ENCODE measurements at regions not wholly inside any gene's neighbourhood (a gene's known extent, or its start where the extent isn't known, plus 50 kb on each side); places are given as distances from the start of the nearest gene placed in this dataset.

DNA sequence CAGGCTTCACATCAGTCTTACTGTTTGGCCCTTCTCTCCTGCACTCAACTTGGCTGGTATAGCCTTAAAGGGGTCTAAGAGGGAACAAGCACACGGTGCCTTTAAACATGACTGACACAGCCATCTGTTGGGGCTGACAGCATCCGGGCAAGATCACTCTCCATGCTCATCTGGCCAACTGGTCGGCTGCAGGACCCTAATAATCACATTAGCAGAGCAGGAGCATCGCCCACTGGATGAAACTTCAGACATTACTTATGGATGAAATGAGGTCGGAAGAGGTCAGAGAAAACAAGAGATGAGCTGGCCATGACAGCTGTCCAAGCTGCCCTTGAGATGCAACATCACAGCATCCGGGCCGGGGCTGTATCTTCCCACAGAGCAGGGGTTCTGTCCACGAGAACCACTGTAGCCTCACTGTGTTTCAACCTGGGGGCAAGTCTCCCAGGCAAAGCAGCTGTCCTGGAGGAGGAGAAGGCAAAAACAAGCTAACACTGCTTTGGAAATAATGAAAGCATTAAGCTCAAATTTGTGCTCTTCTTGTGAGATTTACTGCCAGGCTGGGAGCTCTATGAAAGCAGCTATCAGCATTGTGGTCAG is 94.4 kb upstream of the TTC29 start:
- Histone ChIP-seq H4K20me1 (replicated peaks in 1 of 2; ENCODE audit: control insufficient read depth in 1 of 2, insufficient read depth in 2 of 2, low read length in 2 of 2) (no peaks in the 10 kb centered on the region), H3K56ac (replicated peaks; ENCODE audit: insufficient read length, low read depth, low read length) (no peak overlapping the region), H3K27ac (ENCODE audit: low read depth, low read length) (no peak overlapping the region), H4K5ac (ENCODE audit: insufficient read length, low read depth, low read length) (no peak overlapping the region), H2BK5ac (ENCODE audit: low read depth, low read length) (no peak overlapping the region), H2BK15ac (ENCODE audit: low read length) (no peak overlapping the region), H2BK12ac (ENCODE audit: low read depth, low read length) (no peak overlapping the region), H3K36me3 (ENCODE audit: control insufficient read depth in 2 of 4, insufficient read depth in 4 of 4, low read length in 3 of 4) (no peaks in the 10 kb centered on the region), H2AFZ (ENCODE audit: low read length) (no peak overlapping the region), H4K91ac (replicated peaks; ENCODE audit: insufficient read length, low read length) (no peak overlapping the region), H3K4me2 (ENCODE audit: insufficient read depth in 1 of 2, low read depth in 2 of 2, low read length in 2 of 2) (no peak overlapping the region), H2AK5ac (ENCODE audit: low read depth, low read length) (no peak overlapping the region), H3K4me1 (replicated peaks in 1 of 4; ENCODE audit: control insufficient read depth in 3 of 4, insufficient read depth in 4 of 4, low read length in 3 of 4) (no peaks in the 10 kb centered on the region), H3K79me1 (ENCODE audit: low read depth, low read length) (no peaks in the 10 kb centered on the region), H3K14ac (ENCODE audit: insufficient read length) (no peak overlapping the region), H3K23me2 (ENCODE audit: low read depth, low read length) (no peaks in the 10 kb centered on the region), H2BK120ac (replicated peaks; ENCODE audit: low read depth, low read length) (no peak overlapping the region), H3K4ac (replicated peaks; ENCODE audit: insufficient read length, low read depth, low read length) (no peak overlapping the region), H4K8ac (ENCODE audit: extremely low read depth, insufficient read depth, low read length) (no peak overlapping the region), H3K9me3 (ENCODE audit: insufficient read depth in 2 of 2, low read depth in 1 of 2, low read length in 1 of 2) (no peaks in the 10 kb centered on the region), H3K27me3 (replicated peaks in 1 of 4; ENCODE audit: control insufficient read depth in 3 of 4, extremely low read depth in 1 of 4, insufficient read depth in 3 of 4, low read length in 3 of 4) (no peaks in the 10 kb centered on the region), H3K18ac (ENCODE audit: extremely low read depth, low read length) (no peak overlapping the region), H3K4me3 (ENCODE audit: extremely low read depth in 1 of 4, insufficient read depth in 2 of 4, low read depth in 3 of 4, low read length in 4 of 4) (no peak overlapping the region), H3K9ac (replicated peaks in 1 of 4; ENCODE audit: extremely low read depth in 1 of 4, low read depth in 3 of 4, low read length in 3 of 4) (no peak overlapping the region), H3K23ac (ENCODE audit: insufficient read length) (no peak overlapping the region), H3K79me2 (ENCODE audit: control insufficient read depth in 1 of 2, insufficient read depth in 2 of 2, low read length in 2 of 2) (no peaks in the 10 kb centered on the region), H2BK20ac (ENCODE audit: low read length) (no peak overlapping the region)
- CTCF ChIA-PET (ENCODE audit: partially characterized antibody) = interaction anchor here (0.7 to 6.1 kb wide), 7 partner anchors 13 to 829 kb away, joined by 3 to 31 read pairs (median 4); no protein-coding TSS in a partner anchor
- FAIRE-seq (no peak), DNase-seq (ENCODE audit: low read depth in 1 of 2, low spot score in 2 of 2) (no peak)
- POLR2A ChIA-PET (ENCODE audit: partially characterized antibody) = no interaction called here
- 93% methylated on average over 8 of the region's 8 CpGs; no CpG with 5 or more reads in 1 of the 2 experiments for WGBS, 2 experiments (ENCODE audit: extremely low coverage in 1 of 2, insufficient coverage in 1 of 2, insufficient read length in 1 of 2, insufficient replicate concordance in 2 of 2, low coverage in 1 of 2, low lambda C conversion rate in 2 of 2, missing lambda C conversion rate in 1 of 2)
- TF ChIP-seq, protein P1, sequence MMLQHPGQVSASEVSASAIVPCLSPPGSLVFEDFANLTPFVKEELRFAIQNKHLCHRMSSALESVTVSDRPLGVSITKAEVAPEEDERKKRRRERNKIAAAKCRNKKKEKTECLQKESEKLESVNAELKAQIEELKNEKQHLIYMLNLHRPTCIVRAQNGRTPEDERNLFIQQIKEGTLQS (IDR thresholded peaks at IDR 0.05; ENCODE audit: insufficient read depth, low read depth, low read length) = no peak
- TF ChIP-seq CHD2 (IDR thresholded peaks at IDR 0.05; ENCODE audit: low read length) (no peak), HDAC6 (IDR thresholded peaks at IDR 0.05; ENCODE audit: low read depth, low read length) (no peak)
